H1 (cell line): ENCODE measurements at regions not wholly inside any gene's neighbourhood (a gene's known extent, or its start where the extent isn't known, plus 50 kb on each side); places are given as distances from the start of the nearest gene placed in this dataset.

ENCODE experiments used
- ASH2L ChIP-seq: fragments of 200-600, 300-600 bp; sonication (generic); IDR thresholded peaks from one replicate; pipeline ENCODE4 v1.7.1; 2017; ENCODE audit warnings: low read length
- ATF2 ChIP-seq: IDR thresholded peaks from 2 replicates; pipeline ENCODE4 v1.6.1; 2012; ENCODE audit warnings: low read length, inconsistent platforms
- ATF3 ChIP-seq: IDR thresholded peaks from 2 replicates; pipeline ENCODE4 v1.6.1; 2011; ENCODE audit warnings: low read depth, mild to moderate bottlenecking, low read length; ENCODE audit not compliant: insufficient read depth
- NANOG ChIP-seq: IDR thresholded peaks from 2 replicates; pipeline ENCODE4 v1.6.1; 2011; ENCODE audit warnings: low read length, low read depth, mild to moderate bottlenecking, inconsistent platforms; ENCODE audit not compliant: insufficient read depth, poor library complexity, severe bottlenecking
- RXRA ChIP-seq: IDR thresholded peaks from 2 replicates; pipeline ENCODE4 v1.6.1; 2011; ENCODE audit warnings: low read depth, mild to moderate bottlenecking, low read length, moderate library complexity; ENCODE audit not compliant: insufficient read depth
- SIN3A ChIP-seq, 2 experiments: IDR thresholded peaks in 1 of 2; conservative IDR thresholded peaks in 1 of 2; 2 replicates each; pipeline ENCODE4 v1.6.1; 2011 to 2012; ENCODE audit warnings: low read length in 2 of 2, improper control_type of control experiment in 1 of 2, low read depth in 1 of 2, mild to moderate bottlenecking in 1 of 2

- TF ChIP-seq ATF2 = no peak
- no peak for TF ChIP-seq NANOG
- TF ChIP-seq ASH2L = no peak
- TF ChIP-seq SIN3A (conservative IDR thresholded peaks at IDR 0.05 in 1 of 2, IDR thresholded peaks at IDR 0.05 in 1 of 2; ENCODE audit: low read depth in 1 of 2, low read length in 2 of 2) = no peak
- no peak for TF ChIP-seq ATF3
- no peak for TF ChIP-seq RXRA
- TF ChIP-seq, all 59 proteins: peak for 0
Observed at GRCh38 chr13:46478651-46479050, 74.3 kb upstream of the LRCH1 start (continued).
